CD4-positive, alpha-beta T cell treated with Interleukin-6 at 100 ng/mL for 8 hours (primary cell): ENCODE measurements at regions not wholly inside any gene's neighbourhood (a gene's known extent, or its start where the extent isn't known, plus 50 kb on each side); places are given as distances from the start of the nearest gene placed in this dataset.
A peak's percentile ranks its signal among the peaks of the same experiment; 100 is the strongest.

ENCODE experiments used
- DNase-seq: peaks from one replicate; pipeline ENCODE4 v3.0.0-alpha.2; 2020; ENCODE audit warnings: mixed read lengths, low spot score

- DNase-seq, result peak; percentile 40
Observed at GRCh38 chr17:413016-413350, 60.4 kb upstream of the RPH3AL start.

GRCh38 chr17:412211-413015 is 59.8 kb upstream of the RPH3AL start:
- peak; percentile 77 for DNase-seq

GRCh38 chr17:411421-412120 is 59.0 kb upstream of the RPH3AL start:
- DNase-seq, result no peak

- DNase-seq, result peak; percentile 73
Observed at GRCh38 chr17:410543-411401, 58.2 kb upstream of the RPH3AL start.

GRCh38 chr17:409848-410542 is 57.4 kb upstream of the RPH3AL start:
- peak; percentile 100 for DNase-seq

GRCh38 chr17:409308-409847 is 56.8 kb upstream of the RPH3AL start:
- DNase-seq, result no peak

- no peak for DNase-seq
Observed at GRCh38 chr17:404703-405102, 52.1 kb upstream of the RPH3AL start.
